Esophagus (tissue), 2 donors: ENCODE measurements at regions not wholly inside any gene's neighbourhood (a gene's known extent, or its start where the extent isn't known, plus 50 kb on each side); places are given as distances from the start of the nearest gene placed in this dataset.
"Not testable (repeated sequence)": the region's sequence is repeated elsewhere in the genome, so short reads cannot be mapped to it uniquely, and the experiment has no call there.

Experiments
- H3K27ac ChIP-seq, 2 donors: one replicate each; pipeline ENCODE4 v1.5.1; 2013; ENCODE audit warnings: low read depth in 2 of 2, mild to moderate bottlenecking in 2 of 2, inconsistent platforms in 1 of 2, low read length in 1 of 2, moderate library complexity in 1 of 2
- H3K27me3 ChIP-seq, 2 donors: one replicate each; pipeline ENCODE4 v1.6.1; 2013; ENCODE audit warnings: low read length in 2 of 2, control low read depth in 1 of 2, mild to moderate bottlenecking in 1 of 2; ENCODE audit not compliant: insufficient read depth in 2 of 2, control insufficient read depth in 1 of 2
- H3K36me3 ChIP-seq, 2 donors: one replicate each; pipeline ENCODE4 v1.6.1; 2013; ENCODE audit warnings: low read length in 1 of 2; ENCODE audit not compliant: control insufficient read depth in 2 of 2, insufficient read depth in 2 of 2
- H3K4me1 ChIP-seq, 2 donors: one replicate each; pipeline ENCODE4 v1.6.1; 2013; ENCODE audit warnings: low read length in 1 of 2; ENCODE audit not compliant: control insufficient read depth in 2 of 2, insufficient read depth in 2 of 2
- H3K4me3 ChIP-seq, 2 donors: one replicate each; pipeline ENCODE4 v1.5.1; 2013; ENCODE audit warnings: low read length in 2 of 2, mild to moderate bottlenecking in 2 of 2, low read depth in 1 of 2, moderate library complexity in 1 of 2
- H3K9me3 ChIP-seq, 2 donors: one replicate each; pipeline ENCODE4 v1.6.1; 2013; ENCODE audit warnings: mild to moderate bottlenecking in 2 of 2, low read depth in 1 of 2, low read length in 1 of 2, moderate library complexity in 1 of 2; ENCODE audit not compliant: control insufficient read depth in 2 of 2, insufficient read depth in 1 of 2
- whole genome bisulfite sequencing, 2 donors: extraction: QIAGEN DNeasy Blood & Tissue Kit; methylation state at CpG; one replicate each; pipeline ENCODE4 v1.1.7; 2013; 5-methylcytosine and 5-hydroxymethylcytosine counted together
- donor health status: healthy with polysubstance abuse.
- donor health status: Bipolar disorder and iron deficiency.

- not testable (repeated sequence) for H3K27ac ChIP-seq, H3K27me3 ChIP-seq, H3K4me1 ChIP-seq, H3K9me3 ChIP-seq, H3K36me3 ChIP-seq, H3K4me3 ChIP-seq
Observed at GRCh38 chr7:4391103-4391502, 291.0 kb upstream of the FOXK1 start.

GRCh38 chr7:4394736-4395135 lies 287.4 kb upstream of the FOXK1 start:
- Histone ChIP-seq H3K27ac (no peak overlapping the region), H3K4me3 (no peak overlapping the region), H3K4me1 (no peaks in the 10 kb centered on the region), H3K9me3 (no peaks in the 10 kb centered on the region), H3K27me3 (no peaks in the 10 kb centered on the region), H3K36me3 (no peaks in the 10 kb centered on the region)
- 77 to 79% methylated on average over 5 of the region's 5 CpGs for WGBS, 2 donors

GRCh38 chr7:4399121-4399520 lies 283.0 kb upstream of the FOXK1 start:
- WGBS, 2 donors = 91 to 94% methylated on average over 4 of the region's 4 CpGs
- Histone ChIP-seq H3K36me3 (no peaks in the 10 kb centered on the region), H3K27ac (no peak overlapping the region), H3K9me3 (no peaks in the 10 kb centered on the region), H3K27me3 (peaks cover 0 to 2% of the 10 kb centered on the region in 2 donors), H3K4me1 (no peaks in the 10 kb centered on the region), H3K4me3 (no peak overlapping the region)

GRCh38 chr7:4399596-4399995 lies 282.5 kb upstream of the FOXK1 start:
- no peak overlapping the region for H3K27ac ChIP-seq
- H3K36me3 ChIP-seq = no peaks in the 10 kb centered on the region
- peaks cover 0 to 3% of the 10 kb centered on the region in 2 donors for H3K27me3 ChIP-seq
- H3K4me1 ChIP-seq = no peaks in the 10 kb centered on the region
- no peak overlapping the region for H3K4me3 ChIP-seq
- WGBS, 2 donors = 89 to 92% methylated on average over 8 of the region's 8 CpGs
- H3K9me3 ChIP-seq = no peaks in the 10 kb centered on the region

- H3K36me3 ChIP-seq = no peaks in the 10 kb centered on the region
- WGBS, 2 donors = 67 to 69% methylated on average over 7 of the region's 7 CpGs
- H3K9me3 ChIP-seq = peaks cover 0 to 2% of the 10 kb centered on the region in 2 donors
- H3K27ac ChIP-seq = no peak overlapping the region
- no peak overlapping the region for H3K4me3 ChIP-seq
- peaks cover 0 to 4% of the 10 kb centered on the region in 2 donors for H3K4me1 ChIP-seq
- H3K27me3 ChIP-seq = peaks cover 0 to 3% of the 10 kb centered on the region in 2 donors
Observed at GRCh38 chr7:4406288-4407058, 275.6 kb upstream of the FOXK1 start.

- no peaks in the 10 kb centered on the region for H3K36me3 ChIP-seq
- H3K4me1 ChIP-seq = peaks cover 0 to 4% of the 10 kb centered on the region in 2 donors
- no peak overlapping the region for H3K27ac ChIP-seq
- peaks cover 2 to 3% of the 10 kb centered on the region in 2 donors for H3K9me3 ChIP-seq
- H3K27me3 ChIP-seq = no peaks in the 10 kb centered on the region
- no peak overlapping the region for H3K4me3 ChIP-seq
- 87% methylated on average over 9 to 10 of the region's 10 CpGs for WGBS, 2 donors
Observed at GRCh38 chr7:4409946-4410345, 272.1 kb upstream of the FOXK1 start.

GRCh38 chr7:4416396-4417056 lies 265.6 kb upstream of the FOXK1 start:
- Histone ChIP-seq H3K9me3 (peaks cover 2 to 3% of the 10 kb centered on the region in 2 donors), H3K36me3 (peaks cover 0 to 3% of the 10 kb centered on the region in 2 donors), H3K27ac (no peak overlapping the region), H3K4me1 (no peaks in the 10 kb centered on the region), H3K27me3 (no peaks in the 10 kb centered on the region), H3K4me3 (no peak overlapping the region)
- 42 to 44% methylated on average over 26 of the region's 26 CpGs for WGBS, 2 donors

GRCh38 chr7:4428526-4428925 lies 253.6 kb upstream of the FOXK1 start:
- Histone ChIP-seq H3K27me3 (no peaks in the 10 kb centered on the region), H3K4me1 (no peaks in the 10 kb centered on the region), H3K4me3 (no peak overlapping the region), H3K36me3 (no peaks in the 10 kb centered on the region), H3K27ac (no peak overlapping the region), H3K9me3 (peaks cover 0 to 3% of the 10 kb centered on the region in 2 donors)
- WGBS, 2 donors = 65 to 75% methylated on average over 7 of the region's 7 CpGs

GRCh38 chr7:4430227-4430626 lies 251.9 kb upstream of the FOXK1 start:
- Histone ChIP-seq H3K4me1 (no peaks in the 10 kb centered on the region), H3K36me3 (no peaks in the 10 kb centered on the region), H3K27ac (no peak overlapping the region), H3K27me3 (no peaks in the 10 kb centered on the region), H3K9me3 (peaks cover 0 to 2% of the 10 kb centered on the region in 2 donors), H3K4me3 (no peak overlapping the region)
- 41 to 50% methylated on average over 1 of the region's 1 CpG for WGBS, 2 donors

- Histone ChIP-seq H3K27ac (no peak overlapping the region), H3K9me3 (peaks cover 0 to 3% of the 10 kb centered on the region in 2 donors), H3K4me3 (no peak overlapping the region), H3K4me1 (no peaks in the 10 kb centered on the region), H3K36me3 (no peaks in the 10 kb centered on the region), H3K27me3 (peaks cover 0 to 2% of the 10 kb centered on the region in 2 donors)
- WGBS, 2 donors = 72 to 74% methylated on average over 13 of the region's 13 CpGs
Observed at GRCh38 chr7:4434306-4434705, 247.8 kb upstream of the FOXK1 start.
